GM19452 (cell line): ENCODE measurements at regions not wholly inside any gene's neighbourhood (a gene's known extent, or its start where the extent isn't known, plus 50 kb on each side); places are given as distances from the start of the nearest gene placed in this dataset.

ENCODE experiments used
- ATAC-seq: cut with Tn5 transposase; IDR thresholded peaks from one replicate; pipeline ENCODE4 v1.9.1; 2021; ENCODE audit not compliant: unreplicated experiment

DNA sequence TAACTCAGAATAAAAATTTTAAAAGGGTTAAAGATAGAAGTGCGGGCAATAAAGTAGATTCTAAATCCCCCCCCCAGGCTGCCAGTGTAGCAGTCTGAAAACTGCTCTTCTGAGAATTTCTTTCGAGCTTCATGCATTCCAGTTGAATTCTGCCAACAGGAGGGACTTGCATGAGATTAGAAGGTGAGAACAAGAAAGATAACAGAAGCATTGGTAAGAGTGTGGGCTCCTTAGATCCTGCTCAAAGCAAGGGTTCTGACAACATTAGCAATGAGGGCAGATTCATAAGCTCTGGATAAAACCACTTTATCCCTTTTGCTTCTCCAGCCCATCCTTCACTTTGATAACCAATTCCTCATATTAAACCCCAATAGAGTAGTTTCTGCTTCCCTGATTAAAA lies 235.9 kb upstream of the CDH6 start:
- no peak for ATAC-seq

GRCh38 chr5:30956251-30956650 lies 237.2 kb upstream of the CDH6 start:
- no peak for ATAC-seq

GRCh38 chr5:30937070-30937469 lies 256.4 kb upstream of the CDH6 start:
- ATAC-seq, result no peak

DNA sequence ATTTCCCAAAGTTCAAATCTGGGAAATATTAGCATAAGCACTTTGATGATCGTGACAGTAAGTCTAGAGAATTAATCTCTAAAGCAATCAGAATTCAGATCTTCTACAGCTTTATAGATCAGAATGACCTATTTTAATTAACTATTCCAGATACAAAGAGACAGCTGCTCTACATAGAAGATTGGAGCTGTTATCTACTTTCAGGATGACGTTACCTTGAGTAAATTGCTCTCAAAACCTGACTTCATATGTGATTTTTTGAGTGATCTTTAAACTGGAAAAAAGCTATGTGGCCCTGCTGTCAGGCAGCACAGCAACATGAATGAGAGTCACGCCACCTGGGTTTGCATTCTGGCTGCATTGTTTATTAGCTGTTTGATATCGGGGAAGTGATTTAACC lies 259.9 kb upstream of the CDH6 start:
- no peak for ATAC-seq

- ATAC-seq, result no peak
Measured at GRCh38 chr5:30932273-30933017, 261.0 kb upstream of the CDH6 start.

GRCh38 chr5:30930736-30931135 lies 262.8 kb upstream of the CDH6 start:
- no peak for ATAC-seq

- ATAC-seq, result no peak
Measured at GRCh38 chr5:30928956-30929355, 264.5 kb upstream of the CDH6 start.

GRCh38 chr5:30926218-30926617 lies 267.3 kb upstream of the CDH6 start:
- no peak for ATAC-seq

DNA sequence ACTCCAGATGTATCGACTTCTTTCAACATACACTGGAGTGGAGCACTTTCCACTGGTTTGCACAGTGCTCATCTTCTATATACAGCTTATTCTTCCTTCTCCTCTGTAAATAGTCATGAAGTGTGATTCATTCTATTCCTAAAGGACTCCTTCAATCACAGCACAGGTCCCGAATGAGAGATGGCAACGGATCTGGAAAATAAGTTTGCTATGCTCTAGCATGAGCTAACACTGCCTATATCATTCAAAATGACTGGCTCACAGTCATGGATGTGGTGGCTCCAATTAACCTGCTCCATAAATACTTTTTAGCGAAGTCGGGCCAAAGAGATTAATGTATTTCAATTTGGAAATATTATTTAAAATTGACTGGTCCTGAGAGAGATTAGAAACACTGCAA lies 272.1 kb upstream of the CDH6 start:
- no peak for ATAC-seq

- ATAC-seq, result no peak
Measured at GRCh38 chr5:30918171-30918570, 275.3 kb upstream of the CDH6 start.

- ATAC-seq, result no peak
Measured at GRCh38 chr5:30908356-30908755, 285.1 kb upstream of the CDH6 start.

DNA sequence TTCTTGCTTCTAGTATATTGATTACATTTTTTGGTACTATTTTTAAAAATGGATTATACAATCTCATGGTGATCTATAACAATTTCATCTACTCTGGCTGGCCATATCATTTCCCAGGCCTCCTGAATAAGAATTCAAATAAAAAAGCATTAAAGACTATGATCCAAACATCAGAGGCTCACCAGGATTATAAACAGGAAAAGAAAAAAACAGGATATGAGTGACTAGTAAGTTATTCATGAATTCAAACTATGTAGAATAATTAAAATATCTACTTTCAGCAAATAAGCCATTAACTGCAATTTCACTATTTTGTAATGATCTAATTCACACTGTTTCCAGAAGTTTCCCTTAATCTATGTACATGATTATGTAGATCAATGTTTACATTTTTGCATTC lies 293.1 kb upstream of the CDH6 start:
- no peak for ATAC-seq

- ATAC-seq, result no peak
Measured at GRCh38 chr5:30894811-30895210, 298.7 kb upstream of the CDH6 start.

DNA sequence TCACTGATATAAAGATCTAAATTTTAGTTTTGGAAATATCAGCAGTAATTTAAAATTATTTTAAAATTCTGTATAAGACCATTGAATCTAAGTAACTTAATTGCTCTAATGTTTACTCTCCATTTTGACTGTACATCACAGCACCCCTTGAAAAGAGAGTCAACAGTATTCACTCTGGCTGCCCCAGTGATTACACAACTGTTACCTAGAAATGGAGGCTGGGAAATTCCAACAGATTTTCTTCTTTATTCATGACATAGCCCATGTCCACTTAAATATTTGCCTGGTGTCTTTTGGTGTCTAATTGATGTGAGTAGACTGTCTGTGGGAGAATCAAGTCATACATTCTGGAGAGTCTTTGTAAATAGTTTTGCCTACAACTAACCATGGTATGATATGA lies 301.8 kb upstream of the CDH6 start:
- no peak for ATAC-seq

DNA sequence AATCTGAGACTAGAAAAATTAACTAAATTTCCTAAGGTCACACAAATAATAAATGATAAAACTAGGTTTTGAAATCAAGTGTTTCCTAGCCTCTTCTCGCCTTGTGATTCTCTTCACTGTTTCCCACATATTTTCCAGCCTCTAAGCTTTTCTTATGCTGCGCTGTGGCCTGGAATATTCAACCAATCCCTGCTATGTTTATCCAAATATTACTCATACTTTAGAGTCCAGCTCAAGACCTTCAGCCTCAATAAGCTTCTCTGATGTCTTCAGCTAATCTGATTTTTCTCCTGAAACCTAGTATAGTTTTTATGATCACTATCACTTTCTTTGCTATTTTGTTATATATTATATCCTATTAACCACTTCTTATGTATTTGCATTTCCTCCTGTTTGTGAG lies 303.1 kb upstream of the CDH6 start:
- ATAC-seq, result no peak

DNA sequence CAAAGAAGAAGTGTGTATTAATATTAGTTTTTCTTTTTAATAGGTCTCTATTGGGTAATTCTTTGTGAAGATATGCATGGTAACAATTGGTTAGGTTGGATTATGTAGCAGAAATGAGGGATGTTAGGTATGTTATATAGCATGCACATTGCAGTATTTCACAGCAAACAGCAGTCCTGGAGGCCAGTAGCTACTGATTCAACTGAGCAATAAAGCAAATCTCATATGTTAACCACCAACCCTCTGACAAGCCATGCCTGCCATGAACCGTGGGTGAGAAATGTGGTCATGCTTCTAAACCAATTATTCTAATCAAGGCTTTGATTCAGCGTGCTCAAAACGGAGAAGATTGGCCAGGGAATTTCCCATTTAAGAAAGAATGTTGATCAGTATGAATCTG lies 313.0 kb upstream of the CDH6 start:
- no peak for ATAC-seq

GRCh38 chr5:30879887-30880286 lies 313.6 kb upstream of the CDH6 start:
- no peak for ATAC-seq

DNA sequence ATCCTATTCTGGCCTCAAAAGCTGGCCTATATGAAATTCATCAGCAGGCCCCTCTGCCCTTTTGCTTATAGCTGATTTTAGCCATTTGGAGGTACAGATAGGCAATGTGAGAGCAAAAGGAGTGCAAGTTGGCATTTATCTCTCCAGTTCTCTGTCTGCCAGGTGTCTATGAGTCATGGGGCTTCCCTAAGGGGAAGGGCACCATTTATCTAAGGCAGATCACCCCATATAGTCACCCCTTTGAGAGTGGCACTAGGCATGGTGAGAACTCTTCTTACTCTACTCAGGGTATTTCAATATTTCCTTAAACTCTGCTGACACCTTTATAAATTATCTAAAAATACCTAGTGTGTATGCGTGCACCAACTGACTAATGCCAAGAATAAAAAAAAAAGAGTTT lies 314.7 kb upstream of the CDH6 start:
- ATAC-seq, result no peak

DNA sequence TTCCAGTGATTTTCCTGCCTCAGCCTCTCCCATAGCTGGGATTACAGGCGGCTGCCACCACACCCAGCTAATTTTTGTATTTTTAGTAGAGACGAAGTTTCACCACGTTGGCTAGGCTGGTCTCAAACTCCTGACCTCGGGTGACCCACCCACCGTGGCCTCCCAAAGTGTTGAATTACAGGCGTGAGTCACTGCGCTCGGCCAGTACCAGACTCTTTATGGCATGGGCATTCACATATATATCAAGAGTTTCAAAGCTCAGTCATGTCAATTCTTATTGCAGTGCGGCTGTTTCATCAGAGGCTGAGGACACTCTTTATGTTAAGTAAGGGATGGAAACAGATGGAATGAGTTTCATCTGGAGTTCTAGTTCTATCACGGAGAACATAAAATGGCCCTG lies 315.2 kb upstream of the CDH6 start:
- ATAC-seq, result no peak

GRCh38 chr5:30874241-30875034 lies 319.0 kb upstream of the CDH6 start:
- no peak for ATAC-seq

DNA sequence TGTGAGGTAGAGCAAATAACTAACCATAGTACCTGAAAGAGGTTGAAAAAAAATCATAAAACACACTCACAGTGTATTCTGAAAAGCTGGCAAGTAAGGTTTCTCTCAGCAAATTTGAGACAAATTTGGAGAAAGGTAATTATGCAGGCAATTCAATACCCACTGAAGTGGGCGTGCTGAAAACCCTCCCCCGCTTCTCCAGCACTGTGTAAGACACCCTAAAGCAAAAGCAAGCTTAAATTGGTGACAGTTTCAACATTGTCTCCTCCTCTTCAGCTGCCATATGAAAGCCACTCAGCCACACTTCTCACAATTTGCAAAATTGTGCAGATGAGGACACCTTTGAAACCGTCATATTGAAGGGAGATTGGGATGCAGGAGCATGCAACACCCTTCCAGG lies 322.3 kb upstream of the CDH6 start:
- ATAC-seq, result no peak

- no peak for ATAC-seq
Measured at GRCh38 chr5:30867711-30868110, 325.8 kb upstream of the CDH6 start.

- ATAC-seq, result no peak
Measured at GRCh38 chr5:30866142-30866541, 327.3 kb upstream of the CDH6 start.
